Kidney epithelial cell (primary cell): ENCODE measurements at regions not wholly inside any gene's neighbourhood (a gene's known extent, or its start where the extent isn't known, plus 50 kb on each side); places are given as distances from the start of the nearest gene placed in this dataset.

Experiments used
- DNase-seq: peaks from one replicate; pipeline ENCODE4 v3.0.0-alpha.2; 2010; ENCODE audit warnings: low read depth
- H3K27me3 ChIP-seq: 2 replicates; pipeline ENCODE4 v1.6.0; 2011; ENCODE audit warnings: low read length; ENCODE audit not compliant: control insufficient read depth, insufficient read depth
- H3K36me3 ChIP-seq: 2 replicates; pipeline ENCODE4 v1.5.1; 2011; ENCODE audit warnings: low read length; ENCODE audit not compliant: control insufficient read depth, insufficient read depth
- H3K4me3 ChIP-seq: 2 replicates; pipeline ENCODE4 v1.5.1; 2011; ENCODE audit warnings: low read depth, mild to moderate bottlenecking, control low read depth, low read length
- CTCF ChIP-seq: IDR thresholded peaks from 2 replicates; pipeline ENCODE4 v1.5.1; 2011; ENCODE audit warnings: mild to moderate bottlenecking, moderate library complexity, low read length, control low read depth, inconsistent platforms; ENCODE audit not compliant: insufficient read depth, poor library complexity, severe bottlenecking

- TF ChIP-seq CTCF = no peak
- DNase-seq = no peak
- no peak overlapping the region for H3K4me3 ChIP-seq
- H3K27me3 ChIP-seq = no peaks in the 10 kb centered on the region
- no peaks in the 10 kb centered on the region for H3K36me3 ChIP-seq
These were observed 158.8 kb downstream of the CEP120 start for GRCh38 chr5:123264394-123264793.

GRCh38 chr5:123263859-123264258 lies 159.3 kb downstream of the CEP120 start:
- no peak for DNase-seq

GRCh38 chr5:123262216-123262823 lies 160.9 kb downstream of the CEP120 start:
- DNase-seq = no peak
- H3K36me3 ChIP-seq = no peaks in the 10 kb centered on the region
- TF ChIP-seq CTCF = no peak
- H3K27me3 ChIP-seq = no peaks in the 10 kb centered on the region
- H3K4me3 ChIP-seq = no peak overlapping the region

More at GRCh38 chr5:123263859-123264258, 159.3 kb downstream of the CEP120 start:
- TF ChIP-seq CTCF = no peak
- Histone ChIP-seq H3K4me3 (no peak overlapping the region), H3K36me3 (no peaks in the 10 kb centered on the region), H3K27me3 (no peaks in the 10 kb centered on the region)

- Histone ChIP-seq H3K36me3 (no peaks in the 10 kb centered on the region), H3K4me3 (no peak overlapping the region), H3K27me3 (no peaks in the 10 kb centered on the region)
- no peak for DNase-seq
- TF ChIP-seq CTCF = no peak
These were observed 161.5 kb downstream of the CEP120 start for GRCh38 chr5:123261752-123262151.

- no peak for TF ChIP-seq CTCF
These were observed 160.4 kb downstream of the PRDM6 start for GRCh38 chr5:123249446-123249845.

GRCh38 chr5:123245689-123246088 lies 156.6 kb downstream of the PRDM6 start:
- no peak for DNase-seq
- no peaks in the 10 kb centered on the region for H3K27me3 ChIP-seq
- no peak overlapping the region for H3K4me3 ChIP-seq
- no peaks in the 10 kb centered on the region for H3K36me3 ChIP-seq
- TF ChIP-seq CTCF = no peak

More at GRCh38 chr5:123249446-123249845, 160.4 kb downstream of the PRDM6 start:
- Histone ChIP-seq H3K27me3 (no peaks in the 10 kb centered on the region), H3K4me3 (no peak overlapping the region), H3K36me3 (no peaks in the 10 kb centered on the region)
- DNase-seq = no peak
